GM18870 (cell line): ENCODE measurements at regions not wholly inside any gene's neighbourhood (a gene's known extent, or its start where the extent isn't known, plus 50 kb on each side); places are given as distances from the start of the nearest gene placed in this dataset.
"Not testable (repeated sequence)": the region's sequence is repeated elsewhere in the genome, so short reads cannot be mapped to it uniquely, and the experiment has no call there.

ENCODE experiments used
- ATAC-seq: cut with Tn5 transposase; IDR thresholded peaks from one replicate; pipeline ENCODE4 v1.9.1; 2021; ENCODE audit warnings: moderate library complexity; ENCODE audit not compliant: unreplicated experiment

DNA sequence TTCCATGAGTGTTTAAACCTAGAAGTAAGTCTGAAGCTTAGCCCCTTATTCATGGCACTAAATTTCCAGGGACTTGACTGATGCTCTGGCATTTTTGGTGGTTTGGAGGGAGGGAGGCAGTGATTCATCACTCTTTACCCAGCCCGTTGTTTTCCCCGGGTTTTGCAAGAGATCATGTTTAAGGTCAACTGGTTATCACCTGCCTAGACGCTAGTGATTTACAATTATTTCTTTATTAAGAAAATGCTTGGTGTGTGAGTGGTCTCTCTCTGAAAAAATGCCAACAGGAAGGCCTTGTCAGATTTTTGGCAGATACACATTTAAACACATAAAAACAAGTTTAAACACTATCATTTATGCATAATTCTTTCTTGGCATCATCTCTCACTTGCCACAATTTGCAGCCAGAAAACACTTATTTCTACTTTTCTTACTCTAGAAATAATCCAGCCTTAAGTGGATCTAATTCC lies 737.9 kb upstream of the ZNF608 start:
- no peak for ATAC-seq

DNA sequence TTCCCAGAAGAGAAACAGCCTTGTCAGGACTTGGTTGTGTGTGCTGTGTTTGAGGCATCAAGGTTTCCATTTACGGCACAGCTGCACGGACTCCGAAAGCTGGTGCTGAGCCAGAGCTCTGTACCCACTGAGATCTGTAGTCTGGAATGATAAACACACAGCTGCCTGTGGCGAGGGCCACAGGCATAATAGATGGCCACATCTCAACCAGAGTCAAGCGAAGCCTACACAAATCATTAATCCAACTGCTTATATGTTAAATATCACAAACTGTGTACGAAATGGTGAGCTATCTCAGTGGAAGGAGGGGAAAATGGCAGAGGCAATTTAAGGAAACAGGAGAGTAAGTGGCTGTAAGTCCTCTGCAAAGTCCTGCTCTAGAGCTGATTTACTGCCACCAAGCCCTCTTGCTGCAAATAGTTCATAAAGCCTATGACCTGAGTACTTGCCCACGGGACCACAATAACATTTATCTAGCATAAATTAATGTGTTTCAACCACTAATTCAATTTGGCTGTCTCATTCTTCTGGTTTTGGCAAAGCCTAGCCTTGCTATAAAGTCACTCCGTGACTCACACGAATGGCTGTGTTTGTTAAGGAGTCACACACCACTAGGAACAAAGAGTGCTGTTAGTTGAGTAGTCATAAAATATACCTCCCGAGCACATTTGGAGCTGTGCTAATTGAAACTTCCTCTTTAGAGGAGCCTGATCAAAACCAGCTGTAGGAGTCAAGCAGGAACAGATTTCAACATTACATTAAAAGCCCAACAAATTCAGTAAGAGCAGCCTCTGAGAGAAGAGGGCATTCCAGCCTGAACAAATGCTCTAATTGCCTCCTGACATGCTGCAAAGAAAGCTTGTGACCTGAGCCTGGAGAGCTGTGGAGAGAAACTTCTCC lies 738.6 kb upstream of the ZNF608 start:
- no peak for ATAC-seq

DNA sequence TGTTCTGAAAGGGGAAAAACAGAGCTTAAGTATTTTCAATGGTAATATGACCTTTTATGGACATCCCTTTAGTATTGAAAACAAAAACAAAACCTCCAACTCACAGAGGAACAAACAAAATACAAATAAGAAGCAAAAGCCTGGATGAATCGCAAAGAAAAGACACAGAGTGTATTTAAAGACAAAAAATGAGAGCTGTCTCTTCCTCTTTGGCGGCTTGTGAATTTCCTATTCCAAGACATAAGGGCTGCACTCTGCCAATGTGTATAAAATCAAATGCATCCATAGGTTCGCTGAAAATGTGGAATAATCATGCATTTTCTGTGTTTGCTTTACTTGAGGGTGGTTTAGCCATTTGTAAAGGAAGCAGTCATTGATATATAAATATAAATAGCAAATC lies 739.3 kb upstream of the ZNF608 start:
- no peak for ATAC-seq

DNA sequence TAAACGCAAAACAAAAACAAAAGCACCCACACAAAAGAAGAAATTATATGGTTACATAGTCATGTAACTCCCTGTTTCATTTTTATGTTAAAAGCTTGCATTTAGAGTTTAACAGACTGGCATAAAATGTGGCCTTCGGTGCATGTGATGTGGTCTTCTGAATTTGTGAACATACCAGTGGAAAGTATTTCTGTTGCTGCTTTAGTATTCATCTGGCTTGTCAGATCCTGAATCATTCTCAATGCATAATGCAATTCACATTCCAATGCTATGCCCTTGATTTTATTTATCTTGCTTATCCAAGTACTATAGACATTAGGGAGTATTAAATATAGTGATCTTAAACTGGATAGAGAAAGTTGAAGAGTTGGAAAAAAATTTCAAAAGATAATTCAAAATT lies 740.2 kb upstream of the ZNF608 start:
- ATAC-seq = no peak

DNA sequence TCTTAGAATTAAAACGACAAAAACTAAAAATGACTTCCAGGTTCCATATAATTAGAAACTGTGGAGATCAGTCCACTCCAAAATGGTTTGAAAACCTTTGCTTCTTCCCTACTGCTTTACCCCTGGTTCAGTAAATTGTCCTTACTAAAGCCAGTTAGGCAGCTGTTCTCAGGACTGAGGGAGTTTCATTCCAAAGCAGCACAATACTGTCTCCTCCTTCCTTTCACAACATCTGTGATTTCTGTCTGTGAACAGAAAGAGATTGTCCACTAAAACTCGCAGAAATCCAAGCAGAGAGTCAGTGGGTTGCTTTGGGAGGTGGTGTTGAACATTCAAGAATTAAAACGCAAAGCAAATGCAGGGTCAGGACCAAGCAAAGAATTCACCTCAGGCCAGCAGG lies 740.8 kb upstream of the ZNF608 start:
- ATAC-seq = no peak

DNA sequence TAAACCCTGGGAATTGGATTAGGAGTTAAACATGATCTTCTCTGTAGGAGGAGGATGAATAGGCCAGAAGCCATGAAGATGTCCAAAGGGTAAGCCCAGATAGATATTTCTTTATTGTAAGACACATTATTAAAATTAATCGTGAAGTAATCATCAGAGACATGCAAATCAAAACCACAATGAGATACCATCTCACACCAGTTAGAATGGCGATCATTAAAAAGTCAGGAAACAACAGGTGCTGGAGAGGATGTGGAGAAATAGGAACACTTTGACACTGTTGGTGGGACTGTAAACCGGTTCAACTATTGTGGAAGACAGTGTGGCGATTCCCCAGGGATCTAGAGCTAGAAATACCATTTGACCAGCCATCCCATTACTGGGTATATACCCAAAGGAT lies 741.2 kb upstream of the ZNF608 start:
- not testable (repeated sequence) for ATAC-seq

DNA sequence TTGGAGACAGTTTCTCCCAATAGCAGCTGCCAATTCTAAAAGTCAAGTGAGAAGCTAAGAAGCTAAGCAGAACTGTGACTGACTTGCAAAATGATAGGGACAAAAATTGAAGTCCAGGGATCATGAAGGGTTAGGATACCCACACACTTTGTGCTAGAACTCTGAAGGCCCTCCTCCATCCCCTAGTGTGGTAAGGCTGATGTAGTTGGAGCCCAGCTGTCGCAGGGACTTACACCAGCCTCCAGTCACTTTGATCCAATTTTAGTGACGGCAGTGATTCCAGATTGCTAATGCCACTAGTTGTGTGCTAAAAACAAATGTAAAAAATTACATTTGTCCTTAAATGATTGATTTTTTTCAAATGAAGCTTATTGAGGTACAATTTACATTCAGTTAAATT lies 742.7 kb upstream of the ZNF608 start:
- ATAC-seq = no peak

DNA sequence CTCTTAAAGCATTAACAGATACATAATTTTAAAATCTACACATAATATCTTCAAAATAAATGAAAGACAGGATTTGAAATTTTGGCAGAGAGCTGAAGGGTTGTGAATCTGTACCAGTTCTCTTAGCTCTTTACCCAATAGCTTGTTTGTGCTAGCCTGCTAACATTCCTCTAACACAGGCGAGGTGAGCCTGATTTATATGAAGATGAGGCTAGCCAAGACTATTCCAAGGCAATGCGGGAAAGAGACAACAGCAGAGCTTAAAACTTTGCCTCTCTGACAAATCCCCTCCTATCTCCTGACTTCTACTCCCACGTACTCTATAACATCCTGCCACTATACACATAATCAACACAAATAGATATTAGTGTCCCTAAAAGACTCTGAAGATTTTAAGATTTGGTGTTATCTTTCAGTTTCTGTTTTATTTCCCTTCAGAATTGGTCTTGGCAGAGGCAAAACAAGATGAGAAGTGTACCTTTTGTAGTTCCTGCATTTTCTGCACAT lies 745.6 kb upstream of the ZNF608 start:
- ATAC-seq = no peak

DNA sequence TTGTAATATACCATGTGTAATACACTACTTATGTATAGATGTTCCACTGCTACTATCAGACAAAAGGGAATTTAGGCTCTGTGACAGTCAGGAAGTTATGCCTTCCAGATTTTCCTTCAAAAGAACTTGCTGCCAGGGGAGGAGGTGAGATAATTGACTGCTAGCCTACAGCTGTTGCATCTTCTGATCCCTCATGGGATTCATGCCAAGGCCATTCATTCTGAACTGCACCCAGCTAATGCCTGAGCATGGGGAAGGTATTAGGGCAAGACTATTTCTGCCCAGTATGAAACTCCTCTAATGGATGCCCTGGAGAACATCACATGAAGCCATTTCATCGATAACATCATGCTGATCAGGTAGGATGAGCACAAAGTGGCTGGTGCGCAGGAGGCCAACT lies 746.5 kb upstream of the ZNF608 start:
- no peak for ATAC-seq

DNA sequence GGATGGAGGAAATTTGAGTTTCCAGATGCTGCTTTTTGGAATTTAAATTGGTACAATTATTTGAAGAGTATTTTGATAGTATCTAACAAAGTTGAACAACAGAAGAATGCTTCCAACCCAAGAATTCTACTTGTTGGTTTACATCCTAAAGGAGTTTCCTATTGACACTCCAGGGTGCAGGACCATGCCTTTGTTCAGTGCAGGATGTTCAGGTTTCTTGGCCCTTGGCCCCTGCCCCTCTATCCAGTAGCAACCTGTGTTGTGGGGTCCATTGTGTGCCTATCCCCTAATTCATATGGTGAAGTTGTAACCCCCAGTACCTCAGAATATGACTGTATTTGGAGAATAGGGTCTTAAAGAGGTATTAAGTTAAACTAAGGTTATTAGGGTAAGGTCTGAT lies 750.0 kb upstream of the ZNF608 start:
- ATAC-seq = no peak

DNA sequence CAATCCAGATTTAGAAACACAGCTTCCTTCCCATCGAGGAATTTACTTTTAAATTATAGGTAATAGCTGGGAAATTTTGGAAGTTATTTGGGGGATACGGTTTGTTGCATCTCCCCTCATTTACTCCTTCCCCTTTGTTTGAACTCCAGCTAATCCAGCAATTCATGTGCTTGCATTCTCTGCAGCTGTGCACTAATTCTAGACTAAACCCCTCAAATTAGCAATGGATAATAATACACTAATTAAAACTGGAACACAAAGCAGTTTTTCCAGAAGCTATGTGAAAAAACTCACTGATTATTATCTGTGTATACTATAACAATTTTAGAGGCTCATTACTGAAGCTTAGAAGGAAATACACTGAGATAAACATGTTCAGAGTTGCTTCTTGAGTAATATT lies 751.2 kb upstream of the ZNF608 start:
- ATAC-seq = no peak

DNA sequence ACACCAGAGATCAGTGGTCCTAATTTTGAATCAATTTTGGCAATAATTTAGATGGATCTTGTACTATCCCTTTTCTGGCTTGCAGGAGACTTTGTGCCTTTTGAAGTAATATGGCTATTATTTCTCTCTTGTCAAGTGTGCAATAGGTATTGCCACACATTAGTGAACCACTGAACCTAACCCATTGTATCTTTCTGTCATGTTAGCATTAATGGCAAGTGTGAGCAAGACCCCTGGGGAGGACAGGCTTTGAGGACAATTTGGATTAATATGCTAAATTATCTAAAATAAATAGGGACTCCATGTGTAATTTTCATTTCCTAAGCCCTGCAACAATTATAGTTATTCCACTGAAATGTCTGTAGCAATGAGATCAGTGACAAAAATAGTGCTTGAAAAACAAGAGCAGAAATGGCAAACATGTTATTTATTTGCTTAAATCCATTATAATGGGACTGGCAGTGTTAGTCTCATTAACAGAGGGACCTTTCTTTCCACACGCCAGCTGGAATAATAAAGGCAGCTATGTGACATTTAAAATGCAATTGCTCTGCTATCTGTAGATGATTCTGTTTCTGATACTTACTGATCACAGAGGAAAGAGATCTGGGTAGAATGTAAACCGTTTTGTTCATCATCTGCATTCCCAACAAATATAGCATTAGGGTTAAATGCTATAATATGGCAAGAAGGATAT lies 753.3 kb upstream of the ZNF608 start:
- ATAC-seq = no peak

DNA sequence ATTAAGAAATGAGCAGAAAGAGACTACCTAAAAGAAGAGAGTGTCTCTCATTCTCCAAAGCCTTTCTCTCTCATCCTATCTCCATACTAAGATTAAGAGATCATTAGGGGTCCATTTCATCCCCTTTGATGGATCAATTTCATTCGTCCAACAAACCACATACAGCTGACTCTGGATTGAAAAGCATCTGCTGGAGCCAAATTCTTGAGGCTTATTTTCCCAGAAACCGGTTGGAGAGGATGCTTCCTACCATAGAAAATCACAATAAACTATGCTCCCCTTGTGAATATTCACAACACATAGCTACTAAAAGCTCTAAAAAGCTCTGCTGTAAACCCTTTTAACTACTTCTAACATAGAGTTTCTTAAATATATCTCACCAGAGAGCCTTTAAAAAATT lies 755.0 kb upstream of the ZNF608 start:
- no peak for ATAC-seq

DNA sequence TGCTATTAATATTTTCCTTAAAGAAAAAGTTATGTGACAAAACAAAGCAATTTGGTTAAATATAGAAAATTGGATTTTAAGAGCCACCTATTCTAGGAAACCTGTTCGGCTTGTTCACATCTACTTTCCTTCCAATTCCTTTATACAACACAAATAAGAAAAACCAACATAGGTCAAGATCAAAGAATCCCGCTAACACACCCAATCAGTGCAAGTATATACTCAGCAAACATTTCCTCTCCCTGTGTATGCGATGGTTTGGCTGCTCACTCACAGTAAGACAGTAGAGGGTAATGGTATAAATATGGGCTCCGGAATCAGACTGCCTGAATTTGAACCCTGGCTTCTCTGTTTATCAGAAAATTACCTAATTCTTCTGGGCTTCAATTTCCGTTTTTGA lies 757.5 kb upstream of the ZNF608 start:
- ATAC-seq = no peak

DNA sequence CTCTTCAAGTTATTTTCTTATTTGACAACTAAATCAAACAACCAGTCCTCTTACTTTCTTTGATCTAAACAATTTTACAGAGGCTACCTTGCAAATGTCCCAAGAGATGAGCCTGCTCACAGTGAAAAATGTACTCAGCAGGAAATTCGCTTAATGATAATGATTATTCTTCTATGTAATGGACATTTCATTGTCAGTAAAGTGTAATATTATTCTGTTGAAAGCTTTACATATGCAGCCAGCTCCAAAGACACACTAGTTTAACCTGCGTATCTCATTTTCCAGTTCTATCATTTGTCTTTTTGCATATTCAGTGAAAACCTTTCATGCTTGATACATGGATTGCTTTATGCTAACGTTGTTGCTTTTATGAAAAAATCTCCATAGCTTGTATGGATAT lies 758.7 kb upstream of the ZNF608 start:
- no peak for ATAC-seq

DNA sequence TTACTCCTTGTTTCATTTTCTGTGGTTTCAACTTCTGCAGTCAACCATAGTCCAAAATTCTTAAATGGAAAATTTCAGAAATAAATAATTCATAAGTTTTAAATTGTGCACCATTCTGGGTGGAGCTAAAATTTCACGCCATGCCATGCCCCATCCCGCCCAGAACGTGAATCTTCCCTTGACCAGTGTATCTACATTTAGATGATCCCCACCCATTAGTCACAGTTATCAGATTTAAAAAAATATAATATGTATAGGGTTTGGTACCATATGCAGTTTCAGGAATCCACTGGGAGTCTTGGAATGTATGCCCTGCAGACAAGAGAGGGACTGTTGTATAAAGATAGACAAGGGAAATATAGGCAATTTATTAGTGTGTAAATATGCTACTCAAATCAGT lies 759.7 kb upstream of the ZNF608 start:
- ATAC-seq = no peak

DNA sequence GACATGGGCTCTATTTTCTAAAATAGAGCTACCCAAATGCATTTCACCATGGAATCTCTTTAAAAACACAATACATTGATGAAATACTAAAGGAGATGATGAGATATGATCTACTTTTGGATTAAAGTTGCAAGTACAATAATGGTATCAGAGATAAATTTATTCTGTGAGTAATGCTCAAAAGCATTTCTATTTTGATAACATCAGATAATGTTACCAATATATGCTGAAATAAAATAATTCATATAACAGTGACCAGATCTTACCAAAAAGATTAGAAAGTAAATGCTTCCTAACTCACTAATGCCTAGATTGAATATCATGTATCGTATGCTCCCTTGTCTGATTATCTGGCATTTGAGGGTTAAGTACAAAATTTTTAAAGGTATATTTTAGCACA lies 761.8 kb upstream of the ZNF608 start:
- no peak for ATAC-seq

DNA sequence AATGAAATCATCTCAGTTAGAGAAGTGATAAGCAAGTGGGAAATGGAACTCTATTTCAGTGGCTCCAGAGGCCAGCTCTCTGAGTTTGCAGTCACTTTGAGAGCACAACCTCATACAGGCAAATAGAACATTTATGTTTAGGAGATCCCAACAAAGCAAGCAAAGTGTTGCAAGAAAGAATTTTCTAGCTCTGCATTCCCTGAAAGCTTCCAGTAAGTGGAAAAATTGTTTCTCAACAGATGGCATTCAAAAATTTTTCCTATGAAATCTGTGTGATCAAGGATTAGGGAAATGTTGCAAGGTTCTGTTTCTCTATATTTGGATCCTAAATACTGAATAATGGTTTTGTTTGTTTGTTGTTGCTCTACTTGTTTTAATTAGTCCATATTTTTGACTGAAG lies 764.2 kb upstream of the ZNF608 start:
- no peak for ATAC-seq

DNA sequence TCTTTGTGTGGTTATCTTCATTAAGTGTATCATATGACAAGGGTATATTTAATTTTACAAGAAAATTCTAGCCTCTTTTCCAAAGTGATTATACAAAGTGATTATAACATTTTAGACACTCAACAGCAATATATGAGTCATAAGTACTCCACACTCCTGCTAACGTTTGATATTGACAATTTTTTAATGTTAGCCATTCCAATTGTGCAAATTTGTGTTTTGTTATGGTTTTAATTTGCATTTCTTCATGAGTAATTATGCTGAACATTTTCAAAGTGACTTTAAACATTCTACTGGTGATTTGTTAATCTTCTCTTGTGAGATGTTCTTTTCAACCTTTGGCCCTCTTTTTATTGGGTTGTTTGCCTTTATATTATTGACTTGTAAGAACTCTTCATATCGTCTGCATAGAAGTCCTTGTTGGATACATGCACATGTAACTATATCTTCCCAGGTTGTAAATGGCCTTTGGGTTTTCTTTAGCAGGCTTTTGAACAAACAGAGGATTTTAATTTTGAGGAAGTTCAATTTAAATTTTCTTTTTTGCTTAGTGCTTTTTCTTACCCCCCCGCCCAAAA lies 771.6 kb upstream of the ZNF608 start:
- no peak for ATAC-seq

DNA sequence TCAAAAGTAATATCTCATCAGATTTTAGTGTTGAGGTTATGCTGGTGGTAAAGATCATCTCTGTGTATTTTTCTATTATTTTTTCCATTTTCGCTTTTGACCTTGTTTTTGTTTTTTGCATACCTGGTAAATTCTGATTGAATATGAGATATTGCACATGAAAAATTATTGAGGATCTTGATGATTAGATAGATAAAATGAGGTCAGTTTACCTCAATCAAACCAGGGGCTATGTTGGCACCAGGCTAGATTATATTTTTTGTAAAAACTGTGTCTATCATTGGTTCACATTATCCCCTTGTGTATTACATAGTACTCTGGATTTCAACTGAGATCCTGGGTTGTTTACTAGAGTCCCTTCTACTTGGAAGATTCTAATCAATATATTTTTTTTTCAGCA lies 774.9 kb upstream of the ZNF608 start:
- no peak for ATAC-seq

DNA sequence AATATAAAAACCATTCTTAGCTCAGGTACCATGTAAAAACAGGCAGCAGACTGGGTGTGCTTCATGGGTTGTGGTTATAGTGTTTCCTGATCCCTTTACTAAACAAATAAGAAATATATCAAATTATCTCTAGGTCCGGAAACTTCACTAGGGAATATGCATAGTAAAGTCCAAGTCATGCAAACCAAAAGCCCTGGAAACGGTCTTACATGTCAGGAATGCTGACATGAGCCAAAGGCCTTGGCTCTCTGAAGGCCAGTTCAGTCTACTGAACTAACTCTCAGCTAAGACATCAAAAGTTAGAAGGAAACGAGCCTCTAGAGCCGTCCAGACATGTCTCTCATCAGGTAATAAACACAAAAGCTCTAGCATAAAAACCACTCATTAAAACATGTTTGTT lies 778.9 kb upstream of the ZNF608 start:
- ATAC-seq = no peak

DNA sequence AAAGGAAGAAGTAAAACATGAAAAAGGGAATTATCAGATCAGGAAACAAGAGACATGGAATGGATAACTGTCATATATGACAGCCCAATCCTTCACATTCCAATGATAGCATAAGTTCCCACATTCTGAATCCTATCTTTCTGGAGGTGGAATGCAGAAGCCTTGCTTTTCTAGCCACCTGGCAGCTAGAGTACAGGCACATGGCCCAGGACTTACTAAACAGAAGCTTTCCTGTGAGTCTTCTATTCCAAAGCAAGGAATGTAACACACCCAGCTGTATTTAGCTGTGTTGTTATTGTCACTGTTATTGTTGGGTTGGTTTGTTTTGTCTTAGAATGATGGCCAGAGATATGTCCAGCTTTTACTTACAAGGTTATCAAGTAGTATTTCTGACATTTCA lies 780.5 kb upstream of the ZNF608 start:
- no peak for ATAC-seq
